AG04449 (cell line): ENCODE measurements at regions not wholly inside any gene's neighbourhood (a gene's known extent, or its start where the extent isn't known, plus 50 kb on each side); places are given as distances from the start of the nearest gene placed in this dataset.

Experiments used
- CTCF ChIA-PET: fragments of 350-600 bp; formaldehyde crosslinking; extraction: SDS; loops from one replicate; lab custom pipeline; 2021; ENCODE audit warnings: antibody characterized with exemption; lab: Yijun Ruan, JAX
- POLR2A ChIA-PET: fragments of 400-600, 350-600 bp; formaldehyde crosslinking; extraction: SDS; loops from one replicate; lab custom pipeline; 2020; ENCODE audit warnings: antibody characterized with exemption, inconsistent platforms; lab: Yijun Ruan, JAX
- DNase-seq: peaks from one replicate; pipeline ENCODE4 v3.0.0-alpha.2; 2010; ENCODE audit warnings: low read depth, low spot score
- H3K4me3 ChIP-seq: 2 replicates; pipeline ENCODE4 v1.5.1; 2011; ENCODE audit warnings: low read depth, mild to moderate bottlenecking, control low read depth, low read length
- CTCF ChIP-seq: IDR thresholded peaks from one replicate; pipeline ENCODE4 v1.5.1; 2011; ENCODE audit warnings: mild to moderate bottlenecking, moderate library complexity, low read length, control low read depth, inconsistent platforms; ENCODE audit not compliant: insufficient read depth; ENCODE audit errors: missing control alignments

GRCh38 chr6:170053966-170054661, 236.8 kb downstream of the DLL1 start:
- TF ChIP-seq CTCF: no peak
- H3K4me3 ChIP-seq: no peak overlapping the region
- POLR2A ChIA-PET: no interaction called here
- CTCF ChIA-PET: no interaction called here
- DNase-seq: no peak

- CTCF ChIA-PET: no interaction called here
- POLR2A ChIA-PET: no interaction called here
- DNase-seq: no peak
- no peak for TF ChIP-seq CTCF
- no peak overlapping the region for H3K4me3 ChIP-seq
These were observed 237.7 kb downstream of the DLL1 start for GRCh38 chr6:170052991-170053821.

GRCh38 chr6:170051229-170052172, 239.4 kb downstream of the DLL1 start:
- H3K4me3 ChIP-seq: no peak overlapping the region
- DNase-seq: no peak
- ChIA-PET CTCF (no interaction called here), POLR2A (no interaction called here)
- no peak for TF ChIP-seq CTCF

DNA sequence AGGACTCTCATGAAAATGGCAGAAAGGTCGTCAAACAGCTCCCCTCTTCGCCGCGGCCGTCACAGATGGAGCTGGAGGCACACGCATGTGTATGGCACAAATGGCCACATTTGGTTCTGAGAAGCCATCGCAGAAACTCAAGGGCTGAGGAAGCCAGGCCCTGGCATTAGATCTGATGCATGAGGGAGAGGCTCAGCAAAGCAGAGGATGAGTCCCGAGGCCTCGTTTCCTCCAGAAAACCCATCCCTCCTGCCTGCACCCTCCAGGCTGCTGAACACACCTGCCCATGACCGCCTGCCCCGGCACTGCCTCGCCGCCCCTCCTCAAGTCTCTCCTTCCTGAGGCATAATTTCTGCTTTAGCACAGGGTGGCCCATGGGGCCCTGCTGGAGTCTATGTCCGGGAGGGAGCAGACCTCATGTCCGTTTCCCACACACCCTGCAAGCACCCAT, 240.3 kb downstream of the DLL1 start:
- no peak overlapping the region for H3K4me3 ChIP-seq
- TF ChIP-seq CTCF: no peak
- ChIA-PET CTCF (no interaction called here), POLR2A (no interaction called here)
- DNase-seq: no peak

DNA sequence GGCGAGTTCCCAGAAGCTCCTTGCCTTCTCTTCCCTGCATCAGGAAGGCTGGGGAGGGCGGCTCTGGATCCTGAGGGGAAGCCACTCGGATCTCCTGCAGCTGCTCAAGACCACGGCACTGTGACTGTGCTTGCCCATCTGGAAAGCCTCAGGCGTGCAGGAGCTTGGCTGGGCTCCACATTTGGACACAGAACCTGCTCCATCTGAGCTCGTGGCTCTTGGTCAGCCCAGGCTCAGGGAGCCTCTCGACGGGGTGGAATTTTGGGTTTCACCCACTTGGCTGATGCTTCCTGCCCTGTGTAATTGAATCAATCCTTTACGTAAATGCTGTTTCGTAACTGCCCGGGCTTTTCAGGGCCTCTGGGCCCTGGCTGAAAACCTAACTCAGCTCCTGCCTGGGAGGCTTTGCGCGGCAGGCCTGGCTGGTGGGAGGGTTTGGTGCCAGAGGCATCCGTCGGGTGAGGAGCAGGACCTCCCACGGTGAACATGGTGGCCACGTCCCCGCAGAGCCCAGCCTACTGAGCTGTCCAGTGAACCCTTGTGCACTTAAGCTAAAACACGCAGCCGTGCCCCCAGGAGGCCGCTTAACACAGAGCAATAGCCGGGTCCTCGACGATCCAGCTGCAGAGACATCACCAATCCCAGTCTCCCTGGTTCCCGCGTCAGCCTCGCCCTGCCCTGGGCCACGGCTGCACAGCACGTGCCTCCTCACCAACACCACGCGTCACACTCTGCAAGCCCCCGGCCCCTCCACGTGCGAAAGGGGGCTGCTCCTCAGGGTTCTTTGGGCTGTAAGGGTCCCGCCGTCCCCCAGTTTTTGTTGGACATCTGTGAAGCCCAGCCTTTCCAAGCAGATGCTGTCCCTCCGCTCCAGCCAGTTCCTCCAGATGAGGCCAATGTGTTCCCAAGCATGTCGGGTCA, 241.0 kb downstream of the DLL1 start:
- POLR2A ChIA-PET: no interaction called here
- no peak overlapping the region for H3K4me3 ChIP-seq
- no peak for DNase-seq
- TF ChIP-seq CTCF: no peak
- CTCF ChIA-PET: no interaction called here
